Panc1 (cell line): ENCODE measurements at regions not wholly inside any gene's neighbourhood (a gene's known extent, or its start where the extent isn't known, plus 50 kb on each side); places are given as distances from the start of the nearest gene placed in this dataset.

Experiments
- ATAC-seq: fragments of 200-7000 bp; cut with Tn5 transposase; 2 replicates; pipeline ENCODE4 v1.9.1; 2020; ENCODE audit warnings: mild to moderate bottlenecking, moderate library complexity
- BruUV-seq: library from RNA; stranded (reverse); fragments of 400-500 nt; replicated peaks from 2 replicates; lab custom pipeline; 2021; lab: Mats Ljungman, UMichigan
- CTCF ChIA-PET: fragments of 300-600 bp; sonication (Branson Sonifier 250); formaldehyde crosslinking; loops from one replicate; lab custom pipeline; 2022; ENCODE audit warnings: antibody characterized with exemption; lab: Charles Lee
- POLR2A ChIA-PET: fragments of 300-600 bp; sonication (Branson Sonifier 250); formaldehyde crosslinking; loops from one replicate; lab custom pipeline; 2022; ENCODE audit warnings: antibody characterized with exemption; lab: Charles Lee
- DNase-seq: peaks from one replicate; pipeline ENCODE4 v3.0.0-alpha.2; 2010; ENCODE audit warnings: low read depth, low spot score
- H3K27ac ChIP-seq: 2 replicates; pipeline ENCODE4 v1.5.1; 2011; ENCODE audit warnings: mild to moderate bottlenecking, low read length, inconsistent platforms
- H3K27me3 ChIP-seq: fragments of 200-500 bp; sonication (Bioruptor generic); 2 replicates; pipeline ENCODE4 v1.6.0; 2014; ENCODE audit warnings: low read length, inconsistent platforms; ENCODE audit not compliant: control insufficient read depth, insufficient read depth
- H3K36me3 ChIP-seq: fragments of 200-500 bp; sonication (Bioruptor generic); 2 replicates; pipeline ENCODE4 v1.5.1; 2014; ENCODE audit warnings: inconsistent platforms, mild to moderate bottlenecking, low read length, moderate library complexity; ENCODE audit not compliant: control insufficient read depth, insufficient read depth
- H3K4me1 ChIP-seq: 2 replicates; pipeline ENCODE4 v1.5.1; 2011; ENCODE audit warnings: inconsistent platforms, mild to moderate bottlenecking, low read length, moderate library complexity; ENCODE audit not compliant: control insufficient read depth, insufficient read depth
- H3K4me3 ChIP-seq, 2 experiments: 2 replicates each; pipeline ENCODE4 v1.5.1; 2011 to 2012; ENCODE audit warnings: low read depth in 2 of 2, low read length in 2 of 2, mild to moderate bottlenecking in 2 of 2, inconsistent platforms in 1 of 2, moderate library complexity in 1 of 2
- H3K9me3 ChIP-seq: fragments of 200-500 bp; sonication (Bioruptor generic); 2 replicates; pipeline ENCODE4 v1.5.1; 2014; ENCODE audit warnings: low read depth, mild to moderate bottlenecking, inconsistent platforms, low read length, moderate library complexity; ENCODE audit not compliant: control insufficient read depth, insufficient read depth
- POLR2AphosphoS5 ChIP-seq: IDR thresholded peaks from 2 replicates; pipeline ENCODE4 v1.6.1; 2012; ENCODE audit warnings: mild to moderate bottlenecking, low read depth, low read length, moderate library complexity
- SIN3A ChIP-seq: IDR thresholded peaks from 2 replicates; pipeline ENCODE4 v1.6.1; 2012; ENCODE audit warnings: low read depth, mild to moderate bottlenecking, low read length, moderate library complexity, borderline replicate concordance; ENCODE audit not compliant: insufficient read depth
- TCF7L2 ChIP-seq: IDR thresholded peaks from 2 replicates; pipeline ENCODE4 v1.6.1; 2011; ENCODE audit warnings: mild to moderate bottlenecking, low read depth, low read length, inconsistent platforms
- in situ Hi-C: cut with HindIII; loops from 2 replicates; pipeline ENCODE4 v1.10.0; 2016; ENCODE audit warnings: low sequenced_read_pairs, low pct_unique_long_range_greater_than_20kb
- intact Hi-C: fragments of 100-400 bp; cut with micrococcal nuclease; formaldehyde crosslinking; loops from one replicate; pipeline ENCODE4 v1.10.0; 2022; ENCODE audit not compliant: unreplicated experiment
- TF ChIP-seq, protein P1 (sequence below), 2 experiments: IDR thresholded peaks; 2 replicates each; pipeline ENCODE4 v1.6.1; 2011 to 2012; ENCODE audit warnings: low read depth in 2 of 2, control low read depth in 1 of 2, low read length in 1 of 2, mild to moderate bottlenecking in 1 of 2, moderate library complexity in 1 of 2; ENCODE audit not compliant: insufficient read depth in 1 of 2
- TF ChIP-seq, protein P2 (sequence below): fragments of 450-650 bp; IDR thresholded peaks from 2 replicates; pipeline ENCODE4 v1.5.1; 2017; ENCODE audit warnings: mild to moderate bottlenecking

DNA sequence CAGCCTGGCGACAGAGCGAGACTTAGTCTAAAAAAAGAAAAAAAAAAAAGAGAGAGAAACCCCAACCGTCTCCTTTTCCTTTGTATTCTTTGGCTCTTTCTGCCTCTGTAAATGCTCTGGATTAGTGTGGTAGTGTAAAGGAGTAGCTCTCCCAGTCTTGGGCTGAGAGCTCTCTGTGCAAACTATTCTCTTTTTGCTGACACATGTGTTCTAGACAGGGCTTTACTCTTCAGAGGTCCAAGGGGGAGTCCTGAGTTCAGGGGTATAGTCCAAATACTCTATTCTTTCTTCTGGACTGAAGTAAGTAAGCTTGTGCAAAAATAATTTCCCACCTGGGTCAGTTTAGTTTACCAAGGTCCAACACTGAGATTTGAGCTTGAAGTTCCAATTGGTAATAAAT lies 183.8 kb upstream of the KCNK2 start:
- no peaks in the 10 kb centered on the region for H3K9me3 ChIP-seq
- TF ChIP-seq POLR2AphosphoS5 (no peak), SIN3A (no peak), TCF7L2 (no peak)
- TF ChIP-seq, protein P1, sequence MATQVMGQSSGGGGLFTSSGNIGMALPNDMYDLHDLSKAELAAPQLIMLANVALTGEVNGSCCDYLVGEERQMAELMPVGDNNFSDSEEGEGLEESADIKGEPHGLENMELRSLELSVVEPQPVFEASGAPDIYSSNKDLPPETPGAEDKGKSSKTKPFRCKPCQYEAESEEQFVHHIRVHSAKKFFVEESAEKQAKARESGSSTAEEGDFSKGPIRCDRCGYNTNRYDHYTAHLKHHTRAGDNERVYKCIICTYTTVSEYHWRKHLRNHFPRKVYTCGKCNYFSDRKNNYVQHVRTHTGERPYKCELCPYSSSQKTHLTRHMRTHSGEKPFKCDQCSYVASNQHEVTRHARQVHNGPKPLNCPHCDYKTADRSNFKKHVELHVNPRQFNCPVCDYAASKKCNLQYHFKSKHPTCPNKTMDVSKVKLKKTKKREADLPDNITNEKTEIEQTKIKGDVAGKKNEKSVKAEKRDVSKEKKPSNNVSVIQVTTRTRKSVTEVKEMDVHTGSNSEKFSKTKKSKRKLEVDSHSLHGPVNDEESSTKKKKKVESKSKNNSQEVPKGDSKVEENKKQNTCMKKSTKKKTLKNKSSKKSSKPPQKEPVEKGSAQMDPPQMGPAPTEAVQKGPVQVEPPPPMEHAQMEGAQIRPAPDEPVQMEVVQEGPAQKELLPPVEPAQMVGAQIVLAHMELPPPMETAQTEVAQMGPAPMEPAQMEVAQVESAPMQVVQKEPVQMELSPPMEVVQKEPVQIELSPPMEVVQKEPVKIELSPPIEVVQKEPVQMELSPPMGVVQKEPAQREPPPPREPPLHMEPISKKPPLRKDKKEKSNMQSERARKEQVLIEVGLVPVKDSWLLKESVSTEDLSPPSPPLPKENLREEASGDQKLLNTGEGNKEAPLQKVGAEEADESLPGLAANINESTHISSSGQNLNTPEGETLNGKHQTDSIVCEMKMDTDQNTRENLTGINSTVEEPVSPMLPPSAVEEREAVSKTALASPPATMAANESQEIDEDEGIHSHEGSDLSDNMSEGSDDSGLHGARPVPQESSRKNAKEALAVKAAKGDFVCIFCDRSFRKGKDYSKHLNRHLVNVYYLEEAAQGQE (IDR thresholded peaks at IDR 0.05; ENCODE audit: insufficient read depth in 1 of 2, low read depth in 2 of 2, low read length in 1 of 2), result no peak
- TF ChIP-seq, protein P2, sequence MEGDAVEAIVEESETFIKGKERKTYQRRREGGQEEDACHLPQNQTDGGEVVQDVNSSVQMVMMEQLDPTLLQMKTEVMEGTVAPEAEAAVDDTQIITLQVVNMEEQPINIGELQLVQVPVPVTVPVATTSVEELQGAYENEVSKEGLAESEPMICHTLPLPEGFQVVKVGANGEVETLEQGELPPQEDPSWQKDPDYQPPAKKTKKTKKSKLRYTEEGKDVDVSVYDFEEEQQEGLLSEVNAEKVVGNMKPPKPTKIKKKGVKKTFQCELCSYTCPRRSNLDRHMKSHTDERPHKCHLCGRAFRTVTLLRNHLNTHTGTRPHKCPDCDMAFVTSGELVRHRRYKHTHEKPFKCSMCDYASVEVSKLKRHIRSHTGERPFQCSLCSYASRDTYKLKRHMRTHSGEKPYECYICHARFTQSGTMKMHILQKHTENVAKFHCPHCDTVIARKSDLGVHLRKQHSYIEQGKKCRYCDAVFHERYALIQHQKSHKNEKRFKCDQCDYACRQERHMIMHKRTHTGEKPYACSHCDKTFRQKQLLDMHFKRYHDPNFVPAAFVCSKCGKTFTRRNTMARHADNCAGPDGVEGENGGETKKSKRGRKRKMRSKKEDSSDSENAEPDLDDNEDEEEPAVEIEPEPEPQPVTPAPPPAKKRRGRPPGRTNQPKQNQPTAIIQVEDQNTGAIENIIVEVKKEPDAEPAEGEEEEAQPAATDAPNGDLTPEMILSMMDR, result no peak
- no peaks in the 10 kb centered on the region for H3K27me3 ChIP-seq
- no peak overlapping the region for H3K4me3 ChIP-seq
- intact Hi-C loops, result no loop called here
- in situ Hi-C loops, result no loop called here
- POLR2A ChIA-PET, result no interaction called here
- CTCF ChIA-PET, result no interaction called here
- H3K27ac ChIP-seq, result no peak overlapping the region
- ATAC-seq, result no peak
- no peaks in the 10 kb centered on the region for H3K4me1 ChIP-seq
- H3K36me3 ChIP-seq, result no peaks in the 10 kb centered on the region; the same call in 1 of the 2 replicates
- no TSS peak for BruUV-seq
- DNase-seq, result no peak

DNA sequence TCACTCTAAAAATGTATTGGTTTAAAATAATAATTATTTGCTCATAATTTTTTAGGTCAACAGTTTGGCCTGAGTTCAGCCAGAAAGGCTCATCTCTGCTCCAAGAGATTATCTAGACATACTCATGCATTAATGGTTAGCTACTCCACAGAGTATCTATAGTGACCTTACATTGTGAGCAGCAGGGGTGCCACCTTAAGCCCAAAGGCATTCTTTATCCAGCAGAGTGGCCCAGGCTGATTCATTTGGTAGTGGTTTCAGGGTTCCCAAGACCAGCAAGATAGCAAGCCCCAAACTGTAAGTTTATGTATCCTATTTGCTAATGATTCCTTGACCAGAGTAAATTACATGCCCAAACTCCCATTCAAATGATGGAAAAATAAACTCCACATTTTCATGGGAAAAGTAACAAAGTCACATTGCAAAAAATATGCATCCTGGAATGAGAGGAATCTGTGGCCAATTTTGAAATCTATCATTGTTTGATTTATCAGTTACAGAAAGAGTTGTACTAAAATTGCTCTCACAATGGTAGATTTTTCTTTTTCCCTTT lies 182.6 kb upstream of the KCNK2 start:
- intact Hi-C loops (no loop called here), in situ Hi-C loops (no loop called here)
- ATAC-seq (no peak), DNase-seq (no peak)
- H3K9me3 ChIP-seq, result no peaks in the 10 kb centered on the region
- no peaks in the 10 kb centered on the region for H3K27me3 ChIP-seq
- BruUV-seq, result no TSS peak
- H3K4me3 ChIP-seq, result no peak overlapping the region
- TF ChIP-seq TCF7L2 (no peak), POLR2AphosphoS5 (no peak), SIN3A (no peak)
- TF ChIP-seq, protein P2, result no peak
- TF ChIP-seq, protein P1 (IDR thresholded peaks at IDR 0.05; ENCODE audit: insufficient read depth in 1 of 2, low read depth in 2 of 2, low read length in 1 of 2), result no peak
- H3K4me1 ChIP-seq, result no peaks in the 10 kb centered on the region
- H3K36me3 ChIP-seq, result no peaks in the 10 kb centered on the region; the same call in 1 of the 2 replicates
- POLR2A ChIA-PET, result no interaction called here
- H3K27ac ChIP-seq, result no peak overlapping the region
- CTCF ChIA-PET, result no interaction called here
